ACHN (cell line): ENCODE measurements at regions not wholly inside any gene's neighbourhood (a gene's known extent, or its start where the extent isn't known, plus 50 kb on each side); places are given as distances from the start of the nearest gene placed in this dataset.

Experiments
- DNase-seq: peaks from one replicate; pipeline ENCODE4 v3.0.0-alpha.2; 2015
- in situ Hi-C: cut with HindIII; loops from 2 replicates; pipeline ENCODE4 v1.10.0; 2017; ENCODE audit warnings: low sequenced_read_pairs, low pct_ligation_motif_present, low pct_unique_long_range_greater_than_20kb

DNA sequence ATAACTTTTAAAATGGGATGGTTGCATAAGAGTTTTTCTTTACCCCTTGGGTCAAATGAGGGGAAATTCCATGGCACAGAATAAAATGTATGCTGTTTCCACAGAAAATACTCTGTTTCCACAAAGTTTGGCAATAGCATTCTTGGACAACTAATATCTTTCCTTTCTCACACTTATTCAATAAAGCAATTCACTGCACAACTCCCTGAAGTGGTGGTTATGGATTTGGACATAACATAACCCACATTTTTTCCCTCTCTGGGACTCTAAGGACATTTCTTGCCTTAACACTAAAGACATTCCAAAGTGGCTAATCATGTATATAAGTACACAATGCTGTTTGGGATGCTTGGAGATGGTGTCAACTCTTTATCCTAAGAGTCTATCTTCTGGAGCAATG lies 51.7 kb upstream of the GPM6B start:
- no peak for DNase-seq
- in situ Hi-C loops, result no loop called here
